Testis (tissue), 2 donors: ENCODE measurements at regions not wholly inside any gene's neighbourhood (a gene's known extent, or its start where the extent isn't known, plus 50 kb on each side); places are given as distances from the start of the nearest gene placed in this dataset.
"Not testable (repeated sequence)": the region's sequence is repeated elsewhere in the genome, so short reads cannot be mapped to it uniquely, and the experiment has no call there.

Experiments
- DNase-seq: peaks from one replicate; pipeline ENCODE4 v3.0.0-alpha.2; 2019
- H3K27ac ChIP-seq, 2 donors: fragments of 200-600 bp; sonication (generic); one replicate each; pipeline ENCODE4 v1.5.1; 2019
- H3K27me3 ChIP-seq: fragments of 200-600 bp; sonication (generic); one replicate; pipeline ENCODE4 v1.5.1; 2019
- H3K36me3 ChIP-seq: fragments of 200-600 bp; sonication (generic); one replicate; pipeline ENCODE4 v1.5.1; 2017; ENCODE audit warnings: low read depth; ENCODE audit errors: missing control alignments
- H3K4me1 ChIP-seq: fragments of 200-600 bp; sonication (generic); one replicate; pipeline ENCODE4 v1.5.1; 2019
- H3K4me3 ChIP-seq, 2 donors: fragments of 200-600 bp; sonication (generic); one replicate each; pipeline ENCODE4 v1.5.1; 2017 to 2019
- H3K9me3 ChIP-seq: fragments of 200-600 bp; sonication (generic); one replicate; pipeline ENCODE4 v1.5.1; 2017
- POLR2A ChIP-seq: fragments of 450-650 bp; IDR thresholded peaks from one replicate; pipeline ENCODE4 v1.6.1; 2017; ENCODE audit warnings: antibody characterized with exemption, mild to moderate bottlenecking, moderate library complexity
- WGBS, 2 donors: methylation state at CpG; one replicate each; pipeline ENCODE4 v1.1.5; 2018; 5-methylcytosine and 5-hydroxymethylcytosine counted together
- intact Hi-C: fragments of 100-400 bp; cut with DNase I; formaldehyde crosslinking; loops from one replicate; pipeline ENCODE4 v1.15.1; 2023; ENCODE audit warnings: low total_unique reads
- TF ChIP-seq, protein P1 (sequence below), 3 experiments: fragments of 450-650 bp in 2 of 3; fragments of 200-600 bp in 1 of 3; sonication (generic) in 1 of 3; IDR thresholded peaks; one replicate each; pipeline ENCODE4 v1.5.1; 2016 to 2019; ENCODE audit warnings: antibody characterized with exemption in 3 of 3, mild to moderate bottlenecking in 2 of 3, moderate library complexity in 1 of 3

DNA sequence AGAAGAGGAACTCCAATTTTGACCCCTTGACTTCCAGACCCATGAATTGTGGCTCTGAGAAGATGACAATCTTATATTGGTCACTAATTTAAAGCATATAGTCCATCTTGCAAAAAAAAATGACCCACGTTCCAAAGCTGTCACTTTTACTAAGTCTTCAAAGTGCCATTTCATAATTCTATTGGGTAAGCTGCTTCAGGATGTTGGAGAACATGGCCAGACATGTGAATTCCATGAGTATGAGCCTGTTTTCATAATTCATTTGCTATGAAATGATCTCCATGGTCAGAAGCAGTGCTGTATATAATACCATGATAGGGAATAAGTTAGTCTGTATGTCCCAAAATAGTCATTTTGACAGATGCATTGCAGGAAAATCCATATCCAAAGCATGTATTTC, 1787.3 kb downstream of the SLITRK5 start:
- intact Hi-C loops, result no loop called here
- Histone ChIP-seq H3K4me3 (no peak overlapping the region), H3K27me3 (no peaks in the 10 kb centered on the region), H3K9me3 (no peaks in the 10 kb centered on the region), H3K27ac (no peak overlapping the region), H3K36me3 (no peaks in the 10 kb centered on the region), H3K4me1 (no peaks in the 10 kb centered on the region)
- 83 to 94% methylated on average over 1 of the region's 1 CpG for WGBS, 2 donors
- no peak for DNase-seq
- TF ChIP-seq, protein P1, sequence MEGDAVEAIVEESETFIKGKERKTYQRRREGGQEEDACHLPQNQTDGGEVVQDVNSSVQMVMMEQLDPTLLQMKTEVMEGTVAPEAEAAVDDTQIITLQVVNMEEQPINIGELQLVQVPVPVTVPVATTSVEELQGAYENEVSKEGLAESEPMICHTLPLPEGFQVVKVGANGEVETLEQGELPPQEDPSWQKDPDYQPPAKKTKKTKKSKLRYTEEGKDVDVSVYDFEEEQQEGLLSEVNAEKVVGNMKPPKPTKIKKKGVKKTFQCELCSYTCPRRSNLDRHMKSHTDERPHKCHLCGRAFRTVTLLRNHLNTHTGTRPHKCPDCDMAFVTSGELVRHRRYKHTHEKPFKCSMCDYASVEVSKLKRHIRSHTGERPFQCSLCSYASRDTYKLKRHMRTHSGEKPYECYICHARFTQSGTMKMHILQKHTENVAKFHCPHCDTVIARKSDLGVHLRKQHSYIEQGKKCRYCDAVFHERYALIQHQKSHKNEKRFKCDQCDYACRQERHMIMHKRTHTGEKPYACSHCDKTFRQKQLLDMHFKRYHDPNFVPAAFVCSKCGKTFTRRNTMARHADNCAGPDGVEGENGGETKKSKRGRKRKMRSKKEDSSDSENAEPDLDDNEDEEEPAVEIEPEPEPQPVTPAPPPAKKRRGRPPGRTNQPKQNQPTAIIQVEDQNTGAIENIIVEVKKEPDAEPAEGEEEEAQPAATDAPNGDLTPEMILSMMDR (IDR thresholded peaks at IDR 0.05), result no peak
- TF ChIP-seq POLR2A, result no peak

DNA sequence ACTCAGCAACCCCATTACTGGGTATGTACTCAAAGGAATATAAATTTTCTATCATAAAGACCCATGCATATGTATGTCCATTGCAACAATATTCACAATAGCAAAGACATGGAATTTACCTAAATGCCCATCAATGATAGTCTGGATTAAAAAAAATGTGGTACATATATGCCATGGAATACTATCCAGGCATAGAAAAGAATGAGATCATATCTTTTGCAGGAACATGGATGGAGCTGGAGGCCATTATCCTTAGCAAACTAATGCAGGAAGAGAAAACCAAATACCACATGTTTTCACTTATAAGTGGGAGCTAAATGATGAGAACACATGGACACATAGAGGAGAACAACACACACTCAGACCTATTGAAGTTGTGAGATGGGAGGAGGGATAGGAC, 1789.7 kb downstream of the SLITRK5 start:
- H3K27me3 ChIP-seq, H3K9me3 ChIP-seq, DNase-seq, intact Hi-C loops, H3K27ac ChIP-seq, H3K4me3 ChIP-seq, H3K4me1 ChIP-seq, H3K36me3 ChIP-seq: not testable (repeated sequence)

DNA sequence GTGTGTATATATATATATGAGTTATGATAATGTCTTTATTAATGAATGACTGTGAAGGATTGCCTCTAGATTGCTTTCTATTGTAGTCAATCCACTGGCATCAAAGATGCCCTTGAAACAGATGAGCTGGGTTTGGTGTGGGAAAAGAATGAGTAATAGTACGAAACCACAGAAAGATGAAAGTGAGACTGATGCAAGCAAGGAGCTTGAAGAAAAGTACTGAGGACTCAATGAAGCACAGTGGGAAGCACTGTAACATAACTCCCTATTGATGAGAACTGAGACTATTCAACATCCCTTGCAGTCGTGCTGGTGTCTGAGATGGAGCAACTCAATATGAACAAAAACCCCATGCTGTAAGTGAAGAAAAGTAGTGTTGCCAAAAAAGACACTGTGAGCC, 1794.2 kb downstream of the SLITRK5 start:
- Histone ChIP-seq H3K9me3 (no peaks in the 10 kb centered on the region), H3K36me3 (no peaks in the 10 kb centered on the region), H3K27ac (no peak overlapping the region), H3K4me1 (no peaks in the 10 kb centered on the region), H3K4me3 (no peak overlapping the region), H3K27me3 (no peaks in the 10 kb centered on the region)
- no peak for TF ChIP-seq POLR2A
- TF ChIP-seq, protein P1 (IDR thresholded peaks at IDR 0.05), result no peak
- no peak for DNase-seq
- intact Hi-C loops, result no loop called here
- 83 to 94% methylated on average over 2 of the region's 2 CpGs for WGBS, 2 donors

DNA sequence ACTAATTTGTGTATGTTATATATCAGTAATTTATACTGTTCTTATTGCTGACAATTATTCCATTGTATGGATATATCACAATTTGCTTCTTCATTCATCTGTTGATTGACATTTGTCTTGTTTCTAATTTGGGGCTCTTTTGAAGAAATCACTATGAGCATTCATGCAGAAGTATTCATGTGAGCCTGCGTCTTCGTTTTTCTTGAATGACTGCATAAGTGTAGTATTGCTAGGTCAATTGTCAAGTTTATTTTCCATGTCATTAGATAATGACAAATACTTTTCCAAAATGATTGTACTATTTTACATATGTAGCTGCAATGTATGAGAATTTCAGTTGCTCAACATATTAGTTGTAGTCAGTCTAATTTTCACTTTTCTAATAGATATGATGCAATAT, 1796.9 kb downstream of the SLITRK5 start:
- Histone ChIP-seq H3K27me3 (no peaks in the 10 kb centered on the region), H3K9me3 (no peaks in the 10 kb centered on the region), H3K36me3 (no peaks in the 10 kb centered on the region), H3K4me1 (no peaks in the 10 kb centered on the region), H3K4me3 (no peak overlapping the region), H3K27ac (no peak overlapping the region)
- no peak for DNase-seq
- no peak for TF ChIP-seq POLR2A
- TF ChIP-seq, protein P1 (IDR thresholded peaks at IDR 0.05), result no peak
- WGBS, 2 donors, result 91 to 92% methylated on average over 2 of the region's 2 CpGs
- intact Hi-C loops, result no loop called here

DNA sequence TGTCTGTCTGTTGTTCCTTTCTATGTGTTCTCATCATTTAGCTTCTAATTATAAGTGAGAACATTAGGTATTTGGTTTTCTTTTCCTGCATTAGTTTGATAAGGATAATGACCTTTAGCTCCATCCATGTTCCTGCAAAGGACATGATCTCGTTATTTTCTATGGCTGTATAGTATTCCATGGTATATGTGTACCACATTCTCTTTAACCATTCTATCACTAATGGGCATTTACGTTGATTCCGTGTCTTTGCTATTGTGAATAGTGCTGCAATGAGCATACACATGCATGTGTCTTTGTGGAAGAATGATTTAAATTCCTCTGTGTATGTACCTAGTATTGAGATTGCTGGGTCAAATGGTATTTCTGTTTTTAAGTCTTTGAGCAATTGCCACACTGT, 1799.7 kb downstream of the SLITRK5 start:
- Histone ChIP-seq H3K4me3 (no peak overlapping the region), H3K4me1 (no peaks in the 10 kb centered on the region), H3K36me3 (no peaks in the 10 kb centered on the region), H3K27me3 (no peaks in the 10 kb centered on the region), H3K9me3 (no peaks in the 10 kb centered on the region), H3K27ac (no peak overlapping the region)
- intact Hi-C loops, result no loop called here
- DNase-seq, result no peak
- TF ChIP-seq, protein P1 (IDR thresholded peaks at IDR 0.05), result no peak
- no peak for TF ChIP-seq POLR2A
- WGBS, 2 donors, result 74 to 90% methylated on average over 3 of the region's 3 CpGs
